Activated CD8-positive, alpha-beta memory T cell treated with anti-CD3 and anti-CD28 coated beads for 1 hour (primary cell): ENCODE measurements at regions not wholly inside any gene's neighbourhood (a gene's known extent, or its start where the extent isn't known, plus 50 kb on each side); places are given as distances from the start of the nearest gene placed in this dataset.

ENCODE experiments used
- DNase-seq, 2 donors: peaks; one replicate each; pipeline ENCODE4 v3.0.0-alpha.2; 2020; ENCODE audit warnings: low read depth in 1 of 2; ENCODE audit errors: extremely low read depth in 1 of 2

GRCh38 chr20:60211618-60212463 lies 253.6 kb downstream of the CDH26 start:
- DNase-seq: no peak

- DNase-seq: no peak
These were observed 254.5 kb downstream of the CDH26 start for GRCh38 chr20:60212695-60213094.

- DNase-seq: no peak
These were observed 255.1 kb downstream of the CDH26 start for GRCh38 chr20:60213126-60213893.

DNA sequence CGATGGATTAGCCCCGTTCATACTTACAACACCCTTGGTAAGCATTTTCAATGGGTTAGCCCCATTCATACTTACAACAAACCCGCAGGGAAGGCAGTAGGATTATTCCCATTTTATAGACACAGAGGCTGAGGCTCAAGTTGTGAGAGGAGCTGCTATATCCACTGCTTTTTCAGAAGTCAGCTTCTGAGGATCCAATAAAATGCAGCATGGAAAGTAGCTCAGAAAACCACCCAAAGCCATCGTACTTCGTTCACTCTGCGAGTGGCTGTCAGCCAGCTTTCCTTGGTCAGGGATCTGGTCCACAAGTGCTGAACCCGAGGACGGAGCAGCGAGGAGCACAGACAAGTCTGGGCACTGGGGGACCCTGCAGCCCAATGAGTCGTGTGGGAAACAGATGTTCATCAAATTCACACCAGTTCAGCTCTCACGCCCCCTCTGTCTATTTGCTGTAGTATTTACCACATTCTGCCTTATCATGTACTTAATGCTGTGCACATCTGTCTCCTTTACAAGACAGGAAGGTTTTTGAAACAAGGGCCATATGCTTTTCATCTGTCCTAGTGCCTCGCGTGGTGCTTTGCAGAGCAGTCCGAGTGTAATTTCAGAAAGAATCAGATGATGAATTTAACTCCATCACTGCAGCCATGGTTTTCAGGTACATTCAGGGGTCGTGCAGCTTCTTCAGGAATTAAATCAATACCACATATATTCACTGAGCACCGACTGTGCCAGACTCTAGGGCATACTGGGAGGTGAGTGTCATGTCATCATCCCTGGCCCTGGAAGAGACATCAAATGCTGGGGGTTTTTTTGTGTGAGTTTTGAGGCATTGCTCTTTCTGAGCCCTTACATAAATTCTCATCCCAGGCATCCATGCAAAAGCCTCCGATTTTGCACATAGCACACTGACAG lies 256.9 kb downstream of the CDH26 start:
- DNase-seq: no peak

GRCh38 chr20:60215816-60216730 lies 257.9 kb downstream of the CDH26 start:
- DNase-seq: no peak

DNA sequence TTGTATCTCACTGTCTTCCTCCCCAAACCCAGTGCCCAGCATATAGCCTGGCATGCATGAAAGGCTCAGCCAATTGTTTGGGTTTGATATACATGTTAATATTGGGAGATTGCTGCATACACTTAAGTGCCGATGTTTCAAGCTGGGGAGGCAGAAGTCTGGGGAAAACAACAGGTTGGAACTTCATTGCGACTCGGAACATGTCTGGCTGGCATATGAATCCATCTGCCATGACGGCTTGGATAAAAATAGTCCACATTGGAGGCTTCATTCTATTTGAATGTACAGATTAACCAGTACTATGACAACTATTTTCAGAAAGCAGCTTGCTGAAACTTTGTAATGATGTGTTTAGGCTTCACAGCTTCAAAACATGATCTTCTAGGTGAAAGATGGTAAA lies 261.0 kb downstream of the CDH26 start:
- no peak for DNase-seq

GRCh38 chr20:60219984-60220562 lies 261.9 kb downstream of the CDH26 start:
- no peak for DNase-seq

- no peak for DNase-seq
These were observed 262.5 kb downstream of the CDH26 start for GRCh38 chr20:60220706-60221105.

- no peak for DNase-seq
These were observed 263.4 kb downstream of the CDH26 start for GRCh38 chr20:60221593-60221992.

DNA sequence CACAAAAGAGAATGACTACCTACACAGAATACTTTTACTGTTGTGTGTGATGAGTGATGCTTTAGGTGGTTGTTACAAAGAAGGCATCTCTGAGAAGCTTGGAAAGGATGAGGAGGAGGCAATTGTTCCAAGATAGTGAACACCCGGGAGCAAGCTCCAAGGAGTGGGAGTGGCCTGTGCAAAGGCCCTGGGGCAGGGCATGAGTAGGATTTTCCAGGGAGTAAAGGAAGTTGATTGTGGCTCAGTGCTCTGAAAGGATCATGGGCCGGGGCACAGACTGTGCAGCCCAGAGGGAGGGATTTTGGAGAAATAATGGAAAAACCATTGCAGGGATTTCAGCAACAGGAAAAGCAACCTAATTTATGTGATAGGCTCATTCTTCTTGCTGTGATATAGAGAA lies 264.3 kb downstream of the CDH26 start:
- no peak for DNase-seq

DNA sequence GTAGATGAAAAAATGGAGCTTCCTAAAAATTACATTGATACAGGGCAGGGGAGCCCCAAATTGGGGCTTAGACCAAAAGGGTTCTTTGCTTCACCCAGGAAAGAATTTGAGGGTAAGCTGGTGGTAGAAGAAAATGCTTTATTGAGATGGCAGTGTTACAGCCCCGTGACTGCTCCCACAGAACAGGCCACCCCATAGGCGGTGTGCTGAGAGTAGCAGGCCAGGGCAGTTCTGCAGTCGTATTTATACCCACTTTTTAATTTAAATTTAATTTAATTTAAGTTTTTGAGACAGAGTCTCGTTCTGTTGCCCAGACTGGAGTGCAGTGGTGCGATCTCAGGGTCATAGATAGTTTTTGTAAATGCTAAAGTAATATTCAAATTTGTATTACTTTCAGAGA lies 265.0 kb downstream of the CDH26 start:
- no peak for DNase-seq

DNA sequence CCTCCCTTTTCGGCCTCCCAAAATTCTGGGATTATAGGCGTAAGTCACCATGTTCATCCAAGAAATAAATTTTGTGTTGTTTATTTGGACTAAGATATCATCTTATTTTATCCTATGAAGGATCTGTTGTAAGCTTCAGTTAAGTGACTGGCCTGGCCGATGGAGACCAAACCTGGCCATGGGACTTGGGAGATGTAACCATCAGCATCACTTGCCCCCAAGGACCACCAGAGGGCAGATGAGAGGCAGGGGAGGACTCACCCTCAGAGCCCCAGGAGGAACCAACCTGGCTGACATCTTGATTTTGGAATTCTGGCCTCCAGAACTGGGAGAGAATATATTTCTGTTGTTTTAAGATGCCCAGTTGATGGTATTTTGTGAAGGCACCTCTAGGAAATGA lies 266.7 kb downstream of the CDH26 start:
- no peak for DNase-seq

- no peak for DNase-seq
These were observed 270.0 kb downstream of the CDH26 start for GRCh38 chr20:60228255-60228654.

DNA sequence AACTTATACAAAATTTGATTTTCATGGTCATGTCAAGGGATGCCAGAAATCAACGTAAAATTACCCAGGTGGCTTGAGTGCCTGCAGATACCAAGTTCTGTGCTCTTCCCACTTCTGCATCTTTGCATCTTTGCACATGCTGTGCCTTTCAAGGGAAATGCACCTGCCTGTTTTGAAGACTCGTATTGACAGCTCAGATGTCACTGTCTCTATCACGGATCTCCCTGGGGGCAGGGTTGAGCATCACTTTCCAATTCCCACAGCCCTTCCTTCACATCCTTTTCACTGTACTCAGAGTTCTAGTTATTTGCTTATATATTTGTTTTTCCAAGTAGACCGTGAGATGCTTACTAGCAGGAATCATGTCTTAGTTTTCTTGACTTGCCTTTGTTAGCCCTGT lies 274.2 kb downstream of the CDH26 start:
- no peak for DNase-seq

- no peak for DNase-seq
These were observed 274.9 kb downstream of the CDH26 start for GRCh38 chr20:60233018-60233630.

- no peak for DNase-seq
These were observed 278.4 kb downstream of the CDH26 start for GRCh38 chr20:60236613-60237012.

GRCh38 chr20:60237981-60238380 lies 279.8 kb downstream of the CDH26 start:
- no peak for DNase-seq

GRCh38 chr20:60238992-60239660 lies 280.9 kb downstream of the CDH26 start:
- no peak for DNase-seq

- no peak for DNase-seq
These were observed 281.7 kb downstream of the CDH26 start for GRCh38 chr20:60239956-60240355.
